ENCODE measurements at regions not wholly inside any gene's neighbourhood (a gene's known extent, or its start where the extent isn't known, plus 50 kb on each side); places are given as distances from the start of the nearest gene placed in this dataset.
"Not testable (repeated sequence)": the region's sequence is repeated elsewhere in the genome, so short reads cannot be mapped to it uniquely, and the experiment has no call there.

DNA sequence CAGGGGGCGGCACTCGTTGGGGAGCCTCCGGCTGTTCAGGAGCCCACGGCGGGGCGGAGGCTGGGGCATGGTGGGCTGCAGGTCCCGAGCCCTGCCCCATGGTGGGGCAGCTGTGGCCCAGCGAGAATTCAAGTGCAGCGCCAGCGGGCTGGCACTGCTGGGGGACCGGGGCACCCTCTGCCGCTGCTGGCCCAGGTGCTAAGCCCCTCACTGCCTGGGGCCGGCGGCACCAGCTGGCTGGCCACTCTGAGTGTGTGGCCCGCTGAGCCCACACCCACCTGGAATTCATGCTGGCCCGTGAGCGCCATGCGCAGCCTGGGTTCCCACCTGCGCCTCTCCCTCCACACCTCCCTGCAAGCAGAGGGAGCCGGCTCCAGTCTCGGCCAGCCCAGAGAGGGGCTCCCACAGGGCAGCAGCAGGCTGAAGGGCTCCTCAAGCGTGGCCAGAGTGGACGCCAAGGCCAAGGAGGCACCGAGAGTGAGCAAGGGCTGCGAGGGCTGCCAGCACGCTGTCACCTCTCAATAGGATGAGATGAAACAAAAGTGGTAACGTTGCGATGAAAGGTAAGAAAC lies 464.9 kb downstream of the PCDH7 start:
- DNase-seq (ENCODE audit: low read depth): no peak

DNA sequence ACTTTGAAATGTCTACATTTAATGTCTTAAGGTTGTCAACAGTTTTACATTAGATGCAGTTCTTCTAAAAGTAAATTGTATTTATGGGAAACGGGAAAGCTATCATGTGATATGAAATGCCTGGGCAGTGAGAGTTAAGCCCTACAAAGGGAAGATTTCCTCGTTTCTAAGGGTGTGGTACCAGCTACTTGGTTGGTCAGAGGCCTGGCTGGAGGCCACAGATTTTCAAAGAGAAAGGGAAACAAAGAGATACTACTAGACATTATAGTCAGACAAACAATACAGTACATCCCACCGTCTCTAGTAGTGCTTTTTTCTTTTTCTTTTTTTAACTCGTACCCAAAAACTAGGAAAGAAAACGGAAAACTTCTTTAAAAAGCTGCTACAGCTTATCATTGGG lies 467.8 kb downstream of the PCDH7 start:
- DNase-seq (ENCODE audit: low read depth): peak; percentile 49

DNA sequence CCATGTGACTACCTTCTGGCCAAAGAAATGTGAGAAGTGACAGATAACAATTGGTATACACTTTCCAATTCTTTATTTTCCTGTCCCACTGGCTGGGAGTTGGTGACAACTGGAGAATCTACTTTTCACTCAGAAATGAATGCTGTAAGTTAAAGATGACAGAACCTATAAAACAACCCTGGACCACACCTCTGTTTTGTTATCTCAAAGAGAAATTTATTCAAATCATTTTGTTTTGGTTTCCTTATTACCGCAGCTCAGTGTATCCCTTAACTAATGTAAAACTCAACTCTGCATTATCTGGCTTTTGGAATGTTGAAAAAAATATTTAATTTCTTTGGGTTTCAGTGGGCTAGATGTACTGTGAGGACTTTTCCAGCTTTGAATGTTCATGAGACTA lies 469.8 kb downstream of the PCDH7 start:
- DNase-seq (ENCODE audit: low read depth): no peak

DNA sequence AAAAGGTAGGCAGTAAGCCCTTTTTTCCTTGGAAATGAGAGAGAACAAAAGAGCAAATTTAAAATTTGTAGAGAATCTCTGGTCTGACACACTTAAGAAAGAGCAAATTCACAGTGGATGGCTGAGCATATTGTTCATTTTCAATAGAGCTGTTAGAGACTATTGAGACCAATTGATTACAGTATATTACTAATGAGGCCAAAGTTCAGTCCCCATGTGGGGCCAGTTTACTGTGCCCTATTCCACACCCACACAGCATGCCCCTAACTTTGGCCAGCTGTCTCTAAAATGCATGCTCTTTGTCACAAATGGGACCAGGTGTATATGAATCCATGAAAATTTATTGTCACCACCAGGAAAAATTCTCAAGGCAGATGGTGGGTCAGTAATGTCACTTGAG lies 470.5 kb downstream of the PCDH7 start:
- no peak for DNase-seq (ENCODE audit: low read depth)

DNA sequence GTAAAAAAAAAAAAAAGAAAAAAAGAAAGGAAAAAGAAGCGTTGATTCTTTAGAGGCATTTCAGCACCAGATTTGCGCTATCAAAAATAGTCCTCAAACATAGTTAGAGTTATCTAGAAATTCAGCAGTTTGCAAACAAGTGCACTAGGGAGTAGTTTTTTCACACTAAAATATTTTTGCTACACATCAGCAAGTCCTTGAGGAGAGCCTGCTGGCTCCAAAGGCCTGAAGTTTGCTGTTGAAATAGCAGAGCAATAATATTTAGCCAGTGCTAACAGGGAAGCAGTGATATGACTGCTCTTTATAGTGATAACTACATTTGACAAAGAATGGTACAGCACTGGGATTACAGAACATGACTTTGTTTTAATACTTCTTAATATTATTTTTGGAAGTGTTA lies 472.2 kb downstream of the PCDH7 start:
- DNase-seq (ENCODE audit: low read depth): no peak

DNA sequence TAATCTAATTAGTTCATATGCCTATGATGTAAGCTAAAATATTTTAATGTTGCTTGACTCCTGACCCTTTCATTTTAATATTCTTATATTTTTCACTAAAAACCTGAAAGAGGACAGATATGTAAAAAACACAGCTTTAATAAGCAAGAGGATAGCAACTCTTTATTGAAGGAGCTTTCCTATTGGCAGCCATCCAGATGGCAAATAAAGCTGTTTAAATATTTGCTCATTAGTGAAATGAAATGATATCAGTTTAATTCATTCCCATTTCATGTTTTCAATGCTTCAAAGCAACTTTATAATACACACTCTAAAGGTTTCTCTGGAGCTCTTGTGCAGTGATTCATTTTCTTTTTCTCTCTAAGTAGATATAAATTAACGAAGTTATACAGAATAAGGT lies 473.4 kb downstream of the PCDH7 start:
- no peak for DNase-seq (ENCODE audit: low read depth)

DNA sequence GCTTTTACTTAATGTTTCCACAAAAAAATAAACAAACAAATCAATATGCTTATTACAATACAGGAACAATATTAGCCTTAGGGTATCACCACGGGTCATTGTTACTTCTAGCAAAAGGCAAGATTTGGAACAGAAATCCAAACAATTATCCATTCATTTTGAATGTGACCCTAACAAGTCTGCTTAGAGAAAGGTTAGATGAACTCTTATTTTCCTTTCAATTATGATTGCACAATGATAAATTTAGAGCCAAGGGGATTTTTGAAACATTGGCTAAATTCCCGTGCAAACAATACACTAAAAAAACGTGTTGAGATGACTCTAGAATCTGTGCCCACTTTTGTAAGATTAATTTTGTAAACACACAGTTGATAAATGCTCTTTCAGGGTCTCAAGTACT lies 474.7 kb downstream of the PCDH7 start:
- DNase-seq (ENCODE audit: low read depth): no peak

DNA sequence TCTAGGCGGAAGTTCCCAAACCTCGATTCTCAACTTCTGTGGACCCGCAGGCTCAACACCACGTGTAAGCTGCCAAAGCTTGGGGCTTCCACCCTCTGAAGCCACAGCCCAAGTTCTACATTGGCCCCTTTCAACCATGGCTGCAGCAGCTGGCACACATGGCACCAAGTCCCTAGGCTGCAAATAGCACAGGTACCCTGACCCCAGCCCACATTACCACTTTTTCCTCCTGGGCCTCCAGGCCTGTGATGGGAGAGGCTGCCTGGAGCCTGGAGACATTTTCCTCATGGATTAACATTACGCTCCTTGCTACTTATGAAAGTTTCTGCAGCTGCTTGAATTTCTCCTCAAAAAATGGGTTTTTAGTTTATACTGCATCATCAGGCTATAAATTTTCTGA lies 479.5 kb downstream of the PCDH7 start:
- DNase-seq (ENCODE audit: low read depth): no peak

DNA sequence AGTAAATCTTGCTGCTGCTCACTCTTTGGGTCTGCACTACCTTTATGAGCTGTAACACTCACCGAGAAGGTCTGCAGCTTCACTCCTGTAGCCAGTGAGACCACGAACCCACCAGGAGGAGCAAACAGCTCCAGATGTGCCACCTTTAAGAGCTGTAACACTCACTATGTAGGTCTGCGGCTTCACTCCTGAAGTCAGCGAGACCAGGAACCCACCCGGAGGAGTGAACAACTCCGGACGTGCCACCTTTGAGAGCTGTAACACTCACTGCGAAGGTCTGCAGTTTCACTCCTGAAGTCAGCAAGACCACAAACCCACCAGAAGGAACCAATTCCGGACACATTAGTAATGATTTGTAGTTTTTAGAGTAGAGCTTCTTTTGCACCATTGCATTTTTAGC lies 481.9 kb downstream of the PCDH7 start:
- not testable (repeated sequence) for DNase-seq (ENCODE audit: low read depth)

DNA sequence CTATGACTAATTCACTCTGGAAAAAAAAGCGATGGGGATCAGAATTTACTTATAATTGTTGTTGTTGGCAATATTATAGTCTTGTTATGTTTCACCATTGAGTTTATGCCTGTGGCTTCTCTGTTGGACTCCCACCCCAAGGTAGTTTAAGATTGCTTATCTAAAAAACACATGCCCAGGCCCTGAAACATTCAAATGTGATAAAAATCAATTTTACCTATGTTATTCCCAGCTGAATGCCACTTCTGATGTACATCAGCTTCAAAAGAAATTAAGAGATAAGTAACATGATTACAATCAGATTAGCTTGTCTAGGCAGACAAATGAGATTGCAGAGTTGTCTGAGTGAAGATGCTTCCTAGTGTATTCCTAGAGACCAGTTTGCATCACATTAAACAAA lies 484.7 kb downstream of the PCDH7 start:
- no peak for DNase-seq (ENCODE audit: low read depth)

DNA sequence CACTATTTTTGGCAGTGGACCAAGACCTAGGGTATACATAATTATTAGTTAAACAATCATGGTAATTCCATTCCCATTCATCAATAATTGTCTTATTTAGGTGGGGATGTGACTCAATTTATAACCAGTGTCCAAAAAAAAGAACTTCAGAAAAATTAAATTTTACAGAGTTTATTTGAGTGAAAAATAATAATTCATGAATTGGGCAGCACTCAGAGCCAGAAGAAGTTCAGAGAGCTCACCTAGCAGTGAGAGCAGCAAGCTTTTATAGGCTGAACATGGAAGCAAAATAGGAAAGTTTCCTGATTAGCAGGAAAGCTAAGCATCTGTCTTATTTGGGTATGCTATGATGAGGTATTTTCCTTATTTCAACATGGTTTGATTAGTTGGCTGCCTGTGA lies 500.8 kb downstream of the PCDH7 start:
- DNase-seq (ENCODE audit: low read depth): no peak

DNA sequence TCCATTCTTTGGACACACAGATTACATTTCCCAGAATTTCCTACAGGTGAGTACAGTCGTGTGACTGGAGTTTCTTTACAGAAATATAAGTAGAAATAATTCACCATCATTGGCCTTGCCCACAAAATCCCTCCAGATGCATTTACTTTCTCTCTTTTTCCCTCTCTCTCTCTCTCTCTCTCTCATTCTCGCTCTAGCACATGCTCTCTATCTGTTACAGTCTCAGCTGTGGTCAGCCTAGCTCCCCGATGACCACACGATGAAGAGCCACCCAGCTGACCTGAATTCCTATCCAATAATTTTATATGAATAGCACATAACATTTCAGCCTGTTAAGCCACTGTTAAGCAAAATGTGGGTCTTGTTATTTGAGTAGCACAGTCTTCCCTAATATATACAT lies 507.9 kb downstream of the PCDH7 start:
- no peak for DNase-seq (ENCODE audit: low read depth)

DNA sequence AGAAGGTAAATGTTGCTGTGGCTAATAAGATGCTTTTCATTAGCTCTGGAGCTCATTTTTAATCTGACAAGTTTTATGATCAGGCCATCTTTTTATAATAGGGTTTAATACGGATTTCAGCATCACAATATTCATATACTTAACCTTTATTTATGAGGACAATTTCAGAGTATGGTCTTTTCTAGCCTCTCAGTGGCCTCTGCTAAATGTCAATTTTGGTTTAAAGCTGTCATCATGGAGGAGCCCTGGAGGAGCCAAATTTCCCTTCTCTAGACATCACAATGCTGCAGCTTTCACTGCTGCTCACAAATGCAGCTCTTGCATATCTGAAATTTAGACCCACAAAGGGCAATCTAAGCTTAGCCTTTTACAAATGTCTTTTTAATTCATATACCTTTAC lies 510.4 kb downstream of the PCDH7 start:
- no peak for DNase-seq (ENCODE audit: low read depth)

DNA sequence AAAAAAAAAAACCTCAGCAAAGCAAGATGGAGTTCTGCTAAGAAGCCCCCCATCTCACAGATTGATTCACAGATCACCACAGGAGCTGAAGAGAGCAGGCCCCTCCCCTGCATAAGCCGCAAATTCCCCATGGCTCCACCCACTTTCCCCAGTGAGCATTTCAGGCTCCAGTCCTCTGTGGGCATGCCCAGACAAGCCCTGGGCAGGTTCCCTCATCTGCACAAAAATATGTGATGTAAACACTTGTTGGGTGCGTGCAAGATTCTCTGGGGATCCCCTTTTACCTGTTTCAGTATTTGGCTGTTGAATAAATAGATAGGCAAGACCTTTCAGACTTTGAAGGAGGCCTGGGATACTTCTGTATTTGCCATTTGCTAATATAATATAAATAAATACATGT lies 514.3 kb downstream of the PCDH7 start:
- DNase-seq (ENCODE audit: low read depth): no peak

DNA sequence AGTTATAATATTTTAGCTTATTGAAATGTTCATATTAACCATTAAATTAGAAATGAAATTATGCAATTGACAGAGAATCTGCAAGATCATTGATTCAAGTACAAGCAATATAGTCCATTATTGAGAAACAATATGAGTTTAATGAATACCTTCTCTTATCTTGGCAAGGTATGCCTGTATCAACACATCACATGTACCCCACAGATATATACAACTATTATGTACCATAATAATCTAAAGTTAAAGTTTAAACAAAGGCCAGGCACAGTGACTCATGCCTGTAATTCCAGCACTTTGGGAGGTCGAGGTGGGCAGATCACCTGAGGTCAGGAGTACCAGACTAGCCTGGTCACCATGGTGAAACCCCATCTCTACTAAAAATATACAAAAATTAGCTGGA lies 514.7 kb downstream of the PCDH7 start:
- no peak for DNase-seq (ENCODE audit: low read depth)

DNA sequence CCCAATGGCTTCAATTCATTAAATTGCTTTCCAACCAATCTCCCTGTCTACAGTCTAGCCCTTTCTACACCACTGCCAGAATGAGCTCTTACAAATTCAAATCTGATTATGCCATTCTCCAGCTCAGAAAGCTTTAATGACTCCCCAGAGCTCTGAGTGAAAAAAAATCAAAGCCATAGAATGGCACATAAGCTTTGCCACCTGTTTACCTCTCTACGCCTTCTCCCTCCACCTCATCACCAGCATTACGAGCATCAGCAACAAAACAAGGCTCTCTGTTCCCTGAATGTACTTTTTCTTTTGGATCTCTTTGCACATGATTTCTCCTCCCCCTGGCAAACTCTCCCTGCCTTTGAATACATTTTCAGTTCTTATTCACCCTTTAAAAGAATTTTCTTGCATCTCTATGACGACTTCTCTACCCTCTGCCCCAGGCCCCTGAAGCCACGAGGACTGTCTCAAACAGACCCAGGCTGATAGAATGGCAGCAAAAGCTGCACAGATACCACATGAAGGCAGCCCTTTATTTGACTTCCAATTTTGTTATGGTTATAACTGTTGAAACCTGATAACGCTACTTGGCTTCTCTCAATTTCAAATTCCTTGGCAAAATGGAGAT lies 516.0 kb downstream of the PCDH7 start:
- DNase-seq (ENCODE audit: low read depth): no peak

DNA sequence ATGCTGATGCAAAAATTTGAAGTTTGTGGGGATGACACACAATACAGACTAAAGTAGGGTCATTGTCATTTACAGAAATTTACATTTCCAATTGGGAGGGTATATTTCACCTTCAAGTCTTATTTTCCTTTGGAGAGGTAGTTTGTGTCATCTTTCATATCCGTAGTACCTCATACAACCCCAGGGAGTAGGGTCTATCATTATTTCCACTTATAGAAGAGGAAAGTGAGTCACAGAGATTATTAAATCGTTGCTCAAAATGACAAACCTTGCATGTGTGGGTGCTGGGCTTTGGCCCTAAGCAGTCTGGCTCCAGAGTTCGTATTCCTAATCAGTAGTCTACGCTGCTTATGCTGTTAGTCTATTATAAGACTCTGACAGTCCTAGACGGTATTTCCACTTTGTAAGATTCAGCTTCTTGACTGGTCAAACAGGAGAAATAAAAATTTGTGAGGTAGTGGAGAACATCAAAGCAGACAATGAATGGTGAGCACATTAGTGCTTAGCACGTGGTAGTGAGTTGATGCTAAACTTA lies 516.5 kb downstream of the PCDH7 start:
- no peak for DNase-seq (ENCODE audit: low read depth)

DNA sequence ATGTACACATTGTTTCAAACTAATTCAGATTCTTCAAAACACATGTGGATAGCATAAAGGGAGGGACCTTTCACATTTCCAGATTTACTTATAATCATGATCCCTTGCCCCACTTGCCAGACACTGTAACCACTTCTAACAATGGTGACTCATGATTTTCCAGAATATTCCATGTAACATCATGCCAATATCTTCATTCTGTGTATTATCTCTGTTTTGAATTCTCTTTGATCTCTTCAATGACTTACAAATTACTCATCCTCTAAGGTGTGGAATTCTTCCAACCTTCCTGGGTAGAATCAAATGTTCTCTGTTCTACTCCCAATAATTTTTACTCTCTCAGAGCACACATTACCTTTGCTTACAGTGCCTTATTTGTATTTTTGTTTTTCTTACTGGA lies 517.1 kb downstream of the PCDH7 start:
- DNase-seq (ENCODE audit: low read depth): no peak

DNA sequence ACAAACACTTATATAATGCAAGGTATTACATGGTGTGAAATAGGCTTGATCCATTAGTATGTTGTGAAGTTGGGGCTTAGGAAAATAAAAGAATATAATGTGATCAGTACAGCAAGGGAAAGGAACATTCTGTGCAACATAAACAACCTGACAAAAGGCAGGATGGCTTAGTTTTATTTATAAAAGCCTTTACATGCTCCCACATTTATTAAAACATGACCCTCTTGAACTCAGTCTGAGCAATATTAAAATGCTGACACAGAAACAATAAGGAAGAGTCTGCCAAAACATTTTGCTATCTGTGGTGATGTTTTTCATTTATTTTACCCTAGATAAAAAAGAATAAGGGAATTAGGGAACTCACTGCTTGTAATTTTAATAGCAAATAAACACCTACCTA lies 519.7 kb downstream of the PCDH7 start:
- DNase-seq (ENCODE audit: low read depth): no peak

DNA sequence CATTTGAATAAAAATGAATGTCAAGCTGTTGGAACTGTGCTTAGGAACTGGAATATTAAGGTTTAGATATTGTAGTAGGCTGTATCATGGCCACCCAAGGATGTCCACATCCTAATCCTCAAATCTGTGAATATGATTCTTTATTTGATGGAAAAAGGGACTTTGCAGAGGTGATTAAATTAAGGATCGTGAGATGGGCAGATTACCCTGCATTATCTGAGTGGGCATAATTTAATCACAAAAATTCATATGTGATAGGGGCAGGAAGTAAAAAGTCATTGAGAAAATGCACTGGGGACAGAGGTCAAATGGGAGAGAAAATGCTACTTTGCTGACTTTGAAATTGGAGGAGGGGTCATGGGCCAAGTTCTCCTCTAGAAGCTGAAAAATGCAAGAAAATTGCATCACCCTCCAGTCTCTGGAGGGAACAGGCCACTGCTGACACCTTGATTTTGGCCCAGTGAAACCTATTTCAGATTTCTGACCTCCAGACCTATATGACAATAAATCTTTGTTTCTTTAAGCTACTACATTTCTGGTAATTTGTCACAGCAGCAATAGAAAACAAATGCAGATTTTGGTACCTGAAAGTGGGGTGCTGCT lies 521.4 kb downstream of the PCDH7 start:
- DNase-seq (ENCODE audit: low read depth): no peak

DNA sequence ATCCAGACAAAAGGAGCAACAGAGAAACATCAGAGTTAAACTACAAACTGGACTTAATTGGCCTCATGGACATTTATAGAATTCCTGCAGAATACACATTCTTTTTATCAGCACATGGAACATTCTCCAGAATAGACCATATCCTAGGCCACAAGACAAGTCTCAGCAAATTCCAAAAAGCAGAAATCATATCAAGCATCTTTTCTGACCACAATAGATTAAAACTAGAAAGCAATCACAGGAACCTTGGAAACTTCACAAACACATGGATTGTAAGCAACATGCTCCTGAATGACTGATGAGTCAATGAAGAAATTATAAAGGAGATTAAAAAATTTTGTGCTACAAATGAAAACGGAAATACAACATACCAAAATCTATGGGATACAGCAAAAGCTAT lies 526.7 kb downstream of the PCDH7 start:
- no peak for DNase-seq (ENCODE audit: low read depth)

DNA sequence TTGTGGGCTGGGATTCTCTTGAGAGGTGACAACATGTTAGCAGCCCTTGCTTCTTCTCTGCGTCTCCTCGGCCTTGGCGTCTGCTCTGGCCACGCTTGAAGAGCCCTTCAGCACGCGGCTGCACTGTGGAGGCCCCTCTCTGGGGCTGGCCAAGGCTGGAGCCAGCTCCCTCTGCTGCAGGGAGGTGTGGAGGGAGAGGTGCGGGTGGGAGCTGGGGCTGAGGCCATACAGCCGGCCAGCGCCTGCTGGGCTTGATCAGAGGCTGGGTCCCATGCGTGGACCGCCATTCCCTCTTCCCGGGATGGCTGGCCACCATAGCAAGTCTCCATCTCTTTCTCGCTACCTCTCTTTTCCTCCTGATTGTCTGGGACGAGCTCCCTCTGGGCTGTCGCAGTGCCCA lies 539.0 kb downstream of the PCDH7 start:
- no peak for DNase-seq (ENCODE audit: low read depth)

DNA sequence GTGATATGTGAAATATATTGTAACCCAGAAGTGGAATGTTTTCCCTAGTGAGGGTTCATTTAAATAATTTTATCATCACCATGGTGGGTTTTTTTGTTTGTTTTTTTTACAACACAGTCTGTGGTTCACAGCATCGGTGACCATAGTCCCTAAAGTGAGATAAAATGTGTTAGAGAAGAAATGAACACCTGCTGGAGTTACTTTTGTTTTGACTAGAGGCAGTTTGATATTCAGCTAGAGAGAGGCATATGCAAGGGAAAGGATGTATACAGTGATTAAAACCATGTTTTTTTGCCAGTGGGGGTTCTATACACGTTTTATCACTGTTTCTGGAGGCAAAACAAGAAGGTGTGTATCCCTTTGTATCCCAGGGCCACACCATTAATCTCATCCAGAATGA lies 541.5 kb downstream of the PCDH7 start:
- DNase-seq (ENCODE audit: low read depth): no peak

All from LHCN-M2 (cell line).